ENCODE measurements at regions not wholly inside any gene's neighbourhood (a gene's known extent, or its start where the extent isn't known, plus 50 kb on each side); places are given as distances from the start of the nearest gene placed in this dataset.

- ChIA-PET CTCF (ENCODE audit: low intra/inter-chr PET ratio, low total read pairs) (no interaction called here), POLR2A (no interaction called here)
- DNase-seq (ENCODE audit: low spot score) (no peak), ATAC-seq (no peak), FAIRE-seq (no peak)
- H3K27me3 ChIP-seq (ENCODE audit: control insufficient read depth in 1 of 2, insufficient read depth in 2 of 2, low read length in 2 of 2) = no peaks in the 10 kb centered on the region
- H3K4me1 ChIP-seq (ENCODE audit: insufficient read depth, low read length) = no peaks in the 10 kb centered on the region
- BruUV-seq (replicated peaks) = no TSS peak
- intact Hi-C loops (cut with micrococcal nuclease; ENCODE audit: unreplicated experiment) = no loop called here
- no peaks in the 10 kb centered on the region for H3K36me3 ChIP-seq (replicated peaks in 1 of 2; ENCODE audit: control insufficient read depth in 1 of 2, insufficient read depth in 2 of 2, low read length in 2 of 2)
- H2AFZ ChIP-seq (ENCODE audit: low read length) = no peak overlapping the region
- no peak overlapping the region for H3K9ac ChIP-seq (ENCODE audit: insufficient read depth, low read depth, low read length)
- H3K4me3 ChIP-seq (replicated peaks in 1 of 3; ENCODE audit: insufficient read depth in 1 of 3, low read depth in 2 of 3, low read length in 3 of 3) = no peak overlapping the region
- no peak overlapping the region for H3K4me2 ChIP-seq (ENCODE audit: low read depth, low read length)
- no peaks in the 10 kb centered on the region for H4K20me1 ChIP-seq (ENCODE audit: insufficient read depth, low read length)
- no peak overlapping the region for H3K27ac ChIP-seq (ENCODE audit: extremely low read length, insufficient read depth, low read length)
- TF ChIP-seq RAD51 (IDR thresholded peaks at IDR 0.05; ENCODE audit: borderline replicate concordance) (no peak), IKZF4 (CRISPR knock-in tag; IDR thresholded peaks at IDR 0.05; ENCODE audit: borderline replicate concordance, low read depth, not compliant biosample characterization) (no peak), BHLHE40 (IDR thresholded peaks at IDR 0.05; ENCODE audit: low read length) (no peak), POGK (CRISPR knock-in tag; conservative IDR thresholded peaks at IDR 0.05) (no peak), MZF1 (CRISPR knock-in tag; IDR thresholded peaks at IDR 0.05; ENCODE audit: borderline replicate concordance) (no peak), MXD1 (CRISPR knock-in tag; IDR thresholded peaks at IDR 0.05) (no peak)
- TF ChIP-seq, protein P1, sequence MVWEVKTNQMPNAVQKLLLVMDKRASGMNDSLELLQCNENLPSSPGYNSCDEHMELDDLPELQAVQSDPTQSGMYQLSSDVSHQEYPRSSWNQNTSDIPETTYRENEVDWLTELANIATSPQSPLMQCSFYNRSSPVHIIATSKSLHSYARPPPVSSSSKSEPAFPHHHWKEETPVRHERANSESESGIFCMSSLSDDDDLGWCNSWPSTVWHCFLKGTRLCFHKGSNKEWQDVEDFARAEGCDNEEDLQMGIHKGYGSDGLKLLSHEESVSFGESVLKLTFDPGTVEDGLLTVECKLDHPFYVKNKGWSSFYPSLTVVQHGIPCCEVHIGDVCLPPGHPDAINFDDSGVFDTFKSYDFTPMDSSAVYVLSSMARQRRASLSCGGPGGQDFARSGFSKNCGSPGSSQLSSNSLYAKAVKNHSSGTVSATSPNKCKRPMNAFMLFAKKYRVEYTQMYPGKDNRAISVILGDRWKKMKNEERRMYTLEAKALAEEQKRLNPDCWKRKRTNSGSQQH (CRISPR knock-in tag; IDR thresholded peaks at IDR 0.05; ENCODE audit: low read depth) = no peak
- TF ChIP-seq, protein P2, sequence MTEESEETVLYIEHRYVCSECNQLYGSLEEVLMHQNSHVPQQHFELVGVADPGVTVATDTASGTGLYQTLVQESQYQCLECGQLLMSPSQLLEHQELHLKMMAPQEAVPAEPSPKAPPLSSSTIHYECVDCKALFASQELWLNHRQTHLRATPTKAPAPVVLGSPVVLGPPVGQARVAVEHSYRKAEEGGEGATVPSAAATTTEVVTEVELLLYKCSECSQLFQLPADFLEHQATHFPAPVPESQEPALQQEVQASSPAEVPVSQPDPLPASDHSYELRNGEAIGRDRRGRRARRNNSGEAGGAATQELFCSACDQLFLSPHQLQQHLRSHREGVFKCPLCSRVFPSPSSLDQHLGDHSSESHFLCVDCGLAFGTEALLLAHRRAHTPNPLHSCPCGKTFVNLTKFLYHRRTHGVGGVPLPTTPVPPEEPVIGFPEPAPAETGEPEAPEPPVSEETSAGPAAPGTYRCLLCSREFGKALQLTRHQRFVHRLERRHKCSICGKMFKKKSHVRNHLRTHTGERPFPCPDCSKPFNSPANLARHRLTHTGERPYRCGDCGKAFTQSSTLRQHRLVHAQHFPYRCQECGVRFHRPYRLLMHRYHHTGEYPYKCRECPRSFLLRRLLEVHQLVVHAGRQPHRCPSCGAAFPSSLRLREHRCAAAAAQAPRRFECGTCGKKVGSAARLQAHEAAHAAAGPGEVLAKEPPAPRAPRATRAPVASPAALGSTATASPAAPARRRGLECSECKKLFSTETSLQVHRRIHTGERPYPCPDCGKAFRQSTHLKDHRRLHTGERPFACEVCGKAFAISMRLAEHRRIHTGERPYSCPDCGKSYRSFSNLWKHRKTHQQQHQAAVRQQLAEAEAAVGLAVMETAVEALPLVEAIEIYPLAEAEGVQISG (CRISPR knock-in tag; IDR thresholded peaks at IDR 0.05) = no peak
- WGBS (ENCODE audit: low lambda C conversion rate) = 0% methylated on average over 2 of the region's 2 CpGs
- in situ Hi-C loops (cut with HindIII; ENCODE audit: extremely low pct_ligation_motif_present, low pct_unique_long_range_greater_than_20kb) = no loop called here
- no peaks in the 10 kb centered on the region for H3K79me2 ChIP-seq (ENCODE audit: insufficient read depth, low read length)
- H3K9me3 ChIP-seq (ENCODE audit: low read length) = no peaks in the 10 kb centered on the region
Measured at GRCh38 chr5:129372025-129372424, 88.1 kb upstream of the ADAMTS19 start.

Data from HepG2 (cell line).